OCI-LY3 (cell line): ENCODE measurements at regions not wholly inside any gene's neighbourhood (a gene's known extent, or its start where the extent isn't known, plus 50 kb on each side); places are given as distances from the start of the nearest gene placed in this dataset.

Experiments
- H2AFZ ChIP-seq: fragments of 200-600, 300-600 bp; shearing (Covaris generic); 2 replicates; pipeline ENCODE4 v1.6.0; 2014; ENCODE audit warnings: antibody characterized with exemption, low read depth, low read length
- H3K27ac ChIP-seq: fragments of 200-600, 300-600 bp; sonication (generic); 2 replicates; pipeline ENCODE4 v1.5.1; 2014; ENCODE audit warnings: mild to moderate bottlenecking, low read length, moderate library complexity, mixed read lengths
- H3K27me3 ChIP-seq: fragments of 200-600, 300-600 bp; sonication (generic); 2 replicates; pipeline ENCODE4 v1.6.1; 2014; ENCODE audit warnings: low read depth, low read length, mixed read lengths
- H3K36me3 ChIP-seq: fragments of 200-600, 300-600 bp; sonication (generic); replicated peaks from 2 replicates; pipeline ENCODE3; 2014; ENCODE audit warnings: low read depth, low read length, mixed read lengths
- H3K4me1 ChIP-seq: fragments of 300-600, 200-600 bp; sonication (generic); 2 replicates; pipeline ENCODE4 v1.6.1; 2014; ENCODE audit warnings: low read length, mixed read lengths
- H3K4me2 ChIP-seq: fragments of 200-600, 300-600 bp; sonication (generic); 2 replicates; pipeline ENCODE4 v1.6.1; 2014; ENCODE audit warnings: low read length, mixed read lengths
- H3K4me3 ChIP-seq: fragments of 300-600, 200-600 bp; sonication (generic); 2 replicates; pipeline ENCODE4 v1.5.1; 2014; ENCODE audit warnings: antibody characterized with exemption, mild to moderate bottlenecking, low read length, moderate library complexity
- H3K79me2 ChIP-seq: fragments of 300-600, 200-600 bp; shearing (Covaris generic); 2 replicates; pipeline ENCODE4 v1.6.1; 2014; ENCODE audit warnings: mild to moderate bottlenecking, low read length, mixed read lengths
- H3K9ac ChIP-seq: fragments of 300-600, 200-600 bp; shearing (Covaris generic); 2 replicates; pipeline ENCODE4 v1.6.0; 2014; ENCODE audit warnings: mild to moderate bottlenecking, low read length, moderate library complexity
- H3K9me3 ChIP-seq: fragments of 200-600, 300-600 bp; shearing (Covaris generic); 2 replicates; pipeline ENCODE4 v1.6.1; 2014; ENCODE audit warnings: low read length, mixed read lengths; ENCODE audit not compliant: insufficient read depth
- H4K20me1 ChIP-seq: fragments of 200-600, 300-600 bp; sonication (generic); 2 replicates; pipeline ENCODE4 v1.6.1; 2016; ENCODE audit warnings: low read length, mixed read lengths; ENCODE audit not compliant: insufficient read depth
- EZH2phosphoT487 ChIP-seq: fragments of 200-600 bp; shearing (Covaris generic); IDR thresholded peaks from 2 replicates; pipeline ENCODE4 v1.6.1; 2018; ENCODE audit warnings: antibody characterized with exemption, mixed run types, low read depth
- TF ChIP-seq, protein P1 (sequence below): fragments of 200-600, 300-600 bp; sonication (generic); IDR thresholded peaks from 2 replicates; pipeline ENCODE4 v1.5.1; 2014; ENCODE audit warnings: antibody characterized with exemption, low read length, low read depth

DNA sequence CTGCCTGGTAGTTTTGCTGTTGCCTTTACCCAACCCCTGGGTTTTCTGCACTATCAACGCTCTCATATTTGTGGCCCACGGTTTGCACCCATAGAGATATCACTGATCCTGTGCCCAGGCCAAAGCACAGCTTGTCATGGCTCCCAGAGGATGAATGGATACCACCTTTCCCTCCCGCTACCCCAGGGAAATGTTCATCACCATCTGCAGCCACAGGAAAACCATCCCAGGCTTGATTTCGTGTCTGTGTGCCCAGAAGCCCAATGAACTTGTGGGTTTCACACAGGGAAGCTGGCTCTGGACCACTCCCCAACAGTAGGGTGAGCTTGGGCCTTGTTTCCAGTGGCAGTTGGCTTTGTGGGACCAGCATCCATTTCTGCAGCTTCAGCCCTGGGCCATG, 143.1 kb upstream of the GDF10 start:
- Histone ChIP-seq H3K79me2 (no peaks in the 10 kb centered on the region), H3K36me3 (no peaks in the 10 kb centered on the region), H3K27me3 (no peaks in the 10 kb centered on the region), H3K4me3 (no peak overlapping the region), H2AFZ (no peak overlapping the region), H3K27ac (no peak overlapping the region), H3K4me2 (no peak overlapping the region), H3K4me1 (peaks cover 11% of the 10 kb centered on the region), H3K9me3 (peaks cover 8% of the 10 kb centered on the region; the same call in 1 of the 2 replicates), H3K9ac (no peak overlapping the region), H4K20me1 (no peaks in the 10 kb centered on the region)
- no peak for TF ChIP-seq EZH2phosphoT487
- TF ChIP-seq, protein P1, sequence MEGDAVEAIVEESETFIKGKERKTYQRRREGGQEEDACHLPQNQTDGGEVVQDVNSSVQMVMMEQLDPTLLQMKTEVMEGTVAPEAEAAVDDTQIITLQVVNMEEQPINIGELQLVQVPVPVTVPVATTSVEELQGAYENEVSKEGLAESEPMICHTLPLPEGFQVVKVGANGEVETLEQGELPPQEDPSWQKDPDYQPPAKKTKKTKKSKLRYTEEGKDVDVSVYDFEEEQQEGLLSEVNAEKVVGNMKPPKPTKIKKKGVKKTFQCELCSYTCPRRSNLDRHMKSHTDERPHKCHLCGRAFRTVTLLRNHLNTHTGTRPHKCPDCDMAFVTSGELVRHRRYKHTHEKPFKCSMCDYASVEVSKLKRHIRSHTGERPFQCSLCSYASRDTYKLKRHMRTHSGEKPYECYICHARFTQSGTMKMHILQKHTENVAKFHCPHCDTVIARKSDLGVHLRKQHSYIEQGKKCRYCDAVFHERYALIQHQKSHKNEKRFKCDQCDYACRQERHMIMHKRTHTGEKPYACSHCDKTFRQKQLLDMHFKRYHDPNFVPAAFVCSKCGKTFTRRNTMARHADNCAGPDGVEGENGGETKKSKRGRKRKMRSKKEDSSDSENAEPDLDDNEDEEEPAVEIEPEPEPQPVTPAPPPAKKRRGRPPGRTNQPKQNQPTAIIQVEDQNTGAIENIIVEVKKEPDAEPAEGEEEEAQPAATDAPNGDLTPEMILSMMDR: no peak

DNA sequence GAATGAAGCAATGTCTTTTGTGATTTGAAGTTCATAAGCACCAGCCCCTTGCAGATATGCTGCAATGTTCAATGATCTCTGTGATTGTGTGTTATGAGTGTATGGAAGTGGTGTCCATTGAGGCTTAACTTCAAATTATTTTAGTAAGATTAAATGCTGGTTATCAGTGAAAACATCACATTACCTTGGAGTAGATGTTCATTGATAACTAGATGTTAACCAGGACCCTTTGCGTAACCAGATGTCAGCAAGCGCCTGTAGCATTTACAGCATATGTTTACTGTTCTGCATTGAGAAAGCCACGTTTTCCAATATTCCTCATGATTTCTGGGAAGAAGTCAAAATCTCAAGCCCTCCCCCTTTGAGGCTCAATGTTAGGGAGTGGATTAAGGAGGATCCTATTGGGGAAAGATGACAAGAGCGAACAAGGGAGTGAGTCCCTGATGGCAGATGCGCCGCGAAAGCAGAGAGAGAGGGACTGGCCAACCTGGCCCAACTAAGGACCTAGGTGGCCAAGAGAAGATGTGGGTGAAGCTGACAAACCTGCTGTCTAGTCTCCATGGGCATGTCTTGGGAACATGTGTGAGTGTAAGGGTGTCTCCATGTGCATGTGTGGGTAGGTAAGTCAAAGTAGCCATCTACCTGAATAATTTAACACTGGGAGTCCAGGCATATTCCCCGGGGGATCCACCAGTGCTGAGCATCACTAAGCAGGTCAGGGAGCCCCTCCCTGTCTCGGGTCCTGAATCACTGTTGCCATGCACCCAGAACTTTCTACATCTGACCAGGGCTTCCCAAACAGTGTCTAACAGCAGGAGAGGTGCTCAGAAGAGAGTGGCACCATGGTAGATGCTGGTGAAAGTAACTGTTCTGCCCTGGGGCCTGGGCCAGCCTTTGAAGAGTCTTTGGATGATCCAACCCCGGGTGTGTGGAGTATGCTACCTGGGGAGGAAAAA, 141.6 kb upstream of the GDF10 start:
- Histone ChIP-seq H3K4me1 (peaks cover 11% of the 10 kb centered on the region), H2AFZ (no peak overlapping the region), H3K79me2 (no peaks in the 10 kb centered on the region), H3K4me3 (no peak overlapping the region), H3K9ac (no peak overlapping the region), H3K9me3 (peaks cover 8% of the 10 kb centered on the region; the same call in 1 of the 2 replicates), H3K36me3 (no peaks in the 10 kb centered on the region), H3K27me3 (no peaks in the 10 kb centered on the region), H3K4me2 (no peak overlapping the region), H3K27ac (no peak overlapping the region), H4K20me1 (no peaks in the 10 kb centered on the region)
- no peak for TF ChIP-seq EZH2phosphoT487
- TF ChIP-seq, protein P1: no peak

DNA sequence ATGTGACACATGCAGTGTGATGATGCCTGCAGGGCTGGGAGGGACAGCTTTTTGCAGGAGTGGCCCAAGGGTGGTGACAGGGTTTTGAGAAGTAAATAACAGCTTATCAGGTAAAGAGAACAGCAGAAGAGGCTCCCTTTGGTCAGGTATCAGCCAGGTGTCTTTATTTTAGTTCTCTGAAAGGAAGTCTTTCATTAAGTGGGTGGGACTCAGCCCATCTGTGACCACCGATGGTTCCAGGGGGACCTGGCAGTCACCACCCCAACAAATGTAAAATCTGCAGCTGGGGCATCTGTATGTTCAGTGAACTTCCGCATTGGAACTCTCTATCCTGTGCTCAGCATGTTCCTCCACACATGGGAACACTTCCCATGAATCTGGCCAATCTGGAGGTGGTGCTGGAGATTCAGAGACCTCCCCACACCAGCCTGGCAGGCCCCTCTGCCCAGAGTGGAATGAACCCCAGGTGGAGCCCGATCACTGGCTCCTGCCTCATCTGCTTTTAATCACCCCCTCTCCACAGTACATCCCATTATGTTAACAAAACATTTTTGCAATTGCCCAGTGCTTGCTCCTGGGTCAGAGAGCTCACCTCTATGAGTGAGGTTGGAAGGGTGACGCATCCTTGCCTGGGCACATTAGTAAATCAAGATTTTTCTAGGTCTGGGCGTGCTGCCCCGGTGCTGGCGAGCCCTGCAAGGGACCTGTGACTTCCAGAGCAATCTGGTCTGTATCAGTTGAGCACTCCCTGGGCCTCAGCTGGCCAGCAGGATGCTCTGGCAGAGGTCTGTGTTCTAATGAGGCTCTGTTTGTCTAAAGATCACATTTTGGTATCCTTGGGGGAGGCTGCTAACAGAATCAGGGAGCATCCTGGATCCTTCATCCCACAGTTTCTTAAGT, 140.4 kb upstream of the GDF10 start:
- Histone ChIP-seq H4K20me1 (no peaks in the 10 kb centered on the region), H3K9me3 (peaks cover 3% of the 10 kb centered on the region; the same call in 1 of the 2 replicates), H3K9ac (no peak overlapping the region), H2AFZ (no peak overlapping the region), H3K4me3 (no peak overlapping the region), H3K79me2 (no peaks in the 10 kb centered on the region), H3K27ac (no peak overlapping the region), H3K4me2 (no peak overlapping the region), H3K27me3 (no peaks in the 10 kb centered on the region), H3K36me3 (no peaks in the 10 kb centered on the region), H3K4me1 (peaks cover 11% of the 10 kb centered on the region)
- TF ChIP-seq, protein P1: no peak
- TF ChIP-seq EZH2phosphoT487: no peak
